CD8-positive, alpha-beta memory T cell (primary cell): ENCODE measurements at regions not wholly inside any gene's neighbourhood (a gene's known extent, or its start where the extent isn't known, plus 50 kb on each side); places are given as distances from the start of the nearest gene placed in this dataset.
A peak's percentile ranks its signal among the peaks of the same experiment; 100 is the strongest.

ENCODE experiments used
- CTCF ChIA-PET: fragments of 350-600 bp; sonication (Branson Sonifier 250); formaldehyde crosslinking; loops from one replicate; lab custom pipeline; 2021; ENCODE audit warnings: antibody characterized with exemption; lab: Charles Lee
- POLR2A ChIA-PET: fragments of 350-600 bp; sonication (Branson Sonifier 250); formaldehyde crosslinking; loops from one replicate; lab custom pipeline; 2021; ENCODE audit warnings: antibody characterized with exemption; lab: Charles Lee
- DNase-seq, 5 donors: peaks; one replicate each; pipeline versions ENCODE4 v3.0.0 to v3.0.0-alpha.2; 2020 to 2022; ENCODE audit warnings: mixed read lengths in 1 of 5
- H3K27ac ChIP-seq: one replicate; pipeline ENCODE4 v1.7.0; 2013; ENCODE audit warnings: low read depth, mild to moderate bottlenecking, low read length, moderate library complexity
- H3K27me3 ChIP-seq: 2 replicates; pipeline ENCODE4 v1.7.0; 2013; ENCODE audit warnings: low read length, mild to moderate bottlenecking; ENCODE audit not compliant: insufficient read depth, poor library complexity, severe bottlenecking
- H3K36me3 ChIP-seq: 2 replicates; pipeline ENCODE4 v1.7.0; 2013; ENCODE audit warnings: mild to moderate bottlenecking, low read length, moderate library complexity; ENCODE audit not compliant: insufficient read depth
- H3K4me1 ChIP-seq: 2 replicates; pipeline ENCODE4 v1.7.0; 2013; ENCODE audit warnings: mild to moderate bottlenecking, low read length, moderate library complexity; ENCODE audit not compliant: insufficient read depth
- H3K4me3 ChIP-seq: 2 replicates; pipeline ENCODE4 v1.7.0; 2013; ENCODE audit warnings: mild to moderate bottlenecking, low read length
- H3K9me3 ChIP-seq: 2 replicates; pipeline ENCODE4 v1.7.0; 2013; ENCODE audit warnings: mild to moderate bottlenecking, low read length
- H3K27ac Mint-ChIP-seq, 8 donors: one replicate each; pipeline ENCODE4 v1.8.0; 2020 to 2021; ENCODE audit warnings: mixed read lengths in 8 of 8, mild to moderate bottlenecking in 6 of 8, inconsistent platforms in 3 of 8, moderate library complexity in 3 of 8
- H3K27me3 Mint-ChIP-seq, 2 donors: one replicate each; pipeline ENCODE4 v1.8.0; 2020 to 2021; ENCODE audit warnings: mixed read lengths in 2 of 2, mild to moderate bottlenecking in 1 of 2, moderate library complexity in 1 of 2
- H3K36me3 Mint-ChIP-seq, 3 donors: one replicate each; pipeline ENCODE4 v1.8.0; 2020 to 2021; ENCODE audit warnings: mixed read lengths in 3 of 3, inconsistent platforms in 1 of 3, mild to moderate bottlenecking in 1 of 3
- H3K4me1 Mint-ChIP-seq, 3 donors: one replicate each; pipeline ENCODE4 v1.8.0; 2020 to 2021; ENCODE audit warnings: mixed read lengths in 3 of 3, inconsistent platforms in 1 of 3, mild to moderate bottlenecking in 1 of 3
- H3K4me3 Mint-ChIP-seq, 7 donors: one replicate each; pipeline ENCODE4 v1.8.0; 2020 to 2021; ENCODE audit warnings: mixed read lengths in 7 of 7, mild to moderate bottlenecking in 6 of 7, moderate library complexity in 4 of 7, inconsistent platforms in 2 of 7
- H3K9me3 Mint-ChIP-seq, 5 donors: one replicate each; pipeline ENCODE4 v1.8.0; 2020 to 2022; ENCODE audit warnings: mixed read lengths in 5 of 5, mild to moderate bottlenecking in 3 of 5, moderate library complexity in 2 of 5, inconsistent platforms in 1 of 5

DNA sequence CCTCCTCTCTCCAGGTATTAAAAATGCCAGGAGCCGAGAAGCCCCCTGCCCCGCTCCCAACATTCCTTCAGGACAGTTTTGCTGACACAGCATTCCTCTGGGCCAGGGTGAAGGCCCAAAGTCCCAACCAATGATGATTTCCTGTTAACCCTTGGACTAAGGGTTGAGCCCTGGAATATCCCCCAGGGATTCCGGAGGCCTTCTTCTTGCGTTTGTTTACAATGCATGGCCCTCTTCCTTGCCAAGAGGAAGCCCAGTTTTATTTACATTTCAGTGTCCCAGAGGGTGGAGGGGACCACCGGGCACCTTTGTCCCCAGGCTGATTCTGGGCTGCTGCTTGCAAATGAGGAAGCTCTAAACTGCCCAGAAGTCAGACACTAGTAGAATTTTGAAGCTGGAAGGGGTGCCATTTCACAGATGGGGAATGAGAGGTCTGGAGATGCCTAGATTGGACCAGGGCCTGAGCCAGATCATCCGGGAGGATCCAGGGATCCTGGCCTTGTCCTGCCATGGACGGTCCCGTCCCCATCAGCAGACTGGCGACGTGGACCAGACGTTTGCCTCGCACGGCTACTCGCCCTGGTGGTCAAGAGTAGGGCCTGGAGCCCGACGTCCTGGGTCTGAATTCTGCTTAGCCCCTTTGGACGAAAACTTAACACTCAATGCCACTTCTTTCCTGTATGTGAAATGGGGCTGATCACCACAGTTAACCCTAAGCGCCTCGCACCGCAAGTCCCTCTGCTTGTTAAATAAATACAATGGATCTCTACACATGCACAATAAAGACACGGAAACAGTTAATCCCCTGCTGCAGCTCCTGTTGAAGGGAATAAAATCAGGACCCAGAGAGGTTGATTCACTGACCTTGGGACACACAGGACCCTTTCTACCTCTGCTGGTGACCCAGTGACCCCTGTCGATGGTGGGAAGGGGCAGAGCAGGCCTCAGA lies 55.6 kb upstream of the CIBAR2 start:
- Mint-ChIP-seq H3K27ac (no peak overlapping the region), H3K9me3 (no peaks in the 10 kb centered on the region), H3K36me3 (no peaks in the 10 kb centered on the region), H3K4me1 (peaks cover 0 to 3% (median 1%) of the 10 kb centered on the region in 3 donors), H3K27me3 (peaks cover 17 to 44% of the 10 kb centered on the region in 2 donors), H3K4me3 (peak overlapping the region in 3 of 7 donors; percentile 19 to 70 (median 32))
- no peaks in the 10 kb centered on the region for H3K4me1 ChIP-seq
- no peak overlapping the region for H3K4me3 ChIP-seq
- H3K27ac ChIP-seq = no peak overlapping the region
- peak in 1 of 5 donors; percentile 29 for DNase-seq
- peaks cover 5% of the 10 kb centered on the region for H3K27me3 ChIP-seq
- H3K36me3 ChIP-seq = no peaks in the 10 kb centered on the region
- no peaks in the 10 kb centered on the region for H3K9me3 ChIP-seq
- ChIA-PET POLR2A (no interaction called here), CTCF (no interaction called here)

- H3K27me3 ChIP-seq = peaks cover 5% of the 10 kb centered on the region
- H3K4me1 ChIP-seq = no peaks in the 10 kb centered on the region
- no peaks in the 10 kb centered on the region for H3K9me3 ChIP-seq
- no peak overlapping the region for H3K27ac ChIP-seq
- no peak overlapping the region for H3K27ac Mint-ChIP-seq
- ChIA-PET POLR2A (no interaction called here), CTCF (no interaction called here)
- no peaks in the 10 kb centered on the region for H3K36me3 ChIP-seq
- peak in 1 of 5 donors; percentile 33 for DNase-seq
- peaks cover 23 to 53% of the 10 kb centered on the region in 2 donors for H3K27me3 Mint-ChIP-seq
- peak overlapping the region in 2 of 7 donors; percentile 57 to 69 for H3K4me3 Mint-ChIP-seq
- H3K4me1 Mint-ChIP-seq = peaks cover 0 to 3% (median 1%) of the 10 kb centered on the region in 3 donors
- no peaks in the 10 kb centered on the region for H3K36me3 Mint-ChIP-seq
- H3K9me3 Mint-ChIP-seq = no peaks in the 10 kb centered on the region
- H3K4me3 ChIP-seq = no peak overlapping the region
Observed at GRCh38 chr16:85168732-85169256, 56.5 kb upstream of the CIBAR2 start.

DNA sequence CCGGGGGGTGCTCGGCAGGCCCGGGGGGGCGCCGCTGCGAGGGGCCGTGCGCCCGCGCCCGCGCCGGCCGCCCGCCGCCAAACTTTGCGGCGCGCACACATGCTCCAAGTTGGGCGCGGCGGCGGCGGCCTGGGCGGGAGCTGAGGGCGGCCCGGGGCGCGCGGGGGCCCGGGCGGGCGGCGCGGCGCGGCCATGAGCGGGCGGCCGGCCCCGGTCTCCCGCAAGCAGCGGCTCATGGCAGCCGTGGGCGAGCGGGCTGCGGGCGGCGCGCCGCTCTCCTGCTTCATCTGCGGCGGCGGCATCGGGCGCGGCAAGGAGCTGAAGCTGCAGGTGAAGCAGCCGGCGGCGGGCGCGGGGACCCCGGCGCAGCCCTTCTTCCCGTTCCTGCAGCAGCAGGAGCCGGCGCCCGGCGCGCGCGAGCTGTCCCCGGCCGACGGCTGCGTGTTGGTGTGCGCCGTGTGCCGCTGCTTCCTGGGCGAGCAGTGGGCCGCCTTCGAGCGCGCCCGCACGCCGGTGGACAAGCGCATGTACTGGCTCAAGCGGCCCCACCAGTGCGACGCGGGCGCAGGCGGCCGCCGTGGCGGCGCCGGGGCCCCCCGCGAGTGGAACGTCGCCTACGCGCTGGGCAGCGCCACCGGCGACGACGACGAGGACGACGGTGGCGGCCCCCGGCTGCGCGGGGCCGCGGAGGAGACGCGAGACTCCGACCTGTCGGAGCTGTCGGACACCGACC lies 57.2 kb upstream of the CIBAR2 start:
- peak in 1 of 5 donors; percentile 30 for DNase-seq
- no peak overlapping the region for H3K27ac ChIP-seq
- H3K4me1 Mint-ChIP-seq = peaks cover 0 to 3% (median 1%) of the 10 kb centered on the region in 3 donors
- no peaks in the 10 kb centered on the region for H3K4me1 ChIP-seq
- POLR2A ChIA-PET = no interaction called here
- H3K36me3 Mint-ChIP-seq = no peaks in the 10 kb centered on the region
- H3K27ac Mint-ChIP-seq = no peak overlapping the region
- no peak overlapping the region for H3K4me3 Mint-ChIP-seq
- no peaks in the 10 kb centered on the region for H3K9me3 ChIP-seq
- peaks cover 5% of the 10 kb centered on the region for H3K27me3 ChIP-seq
- H3K4me3 ChIP-seq = no peak overlapping the region
- H3K27me3 Mint-ChIP-seq = peaks cover 23 to 60% of the 10 kb centered on the region in 2 donors
- H3K9me3 Mint-ChIP-seq = no peaks in the 10 kb centered on the region
- CTCF ChIA-PET = no interaction called here
- no peaks in the 10 kb centered on the region for H3K36me3 ChIP-seq

GRCh38 chr16:85170066-85170491 lies 57.8 kb upstream of the CIBAR2 start:
- Mint-ChIP-seq H3K36me3 (no peaks in the 10 kb centered on the region), H3K27ac (no peak overlapping the region), H3K4me1 (peaks cover 0 to 3% (median 1%) of the 10 kb centered on the region in 3 donors), H3K27me3 (peaks cover 20 to 62% of the 10 kb centered on the region in 2 donors), H3K9me3 (no peaks in the 10 kb centered on the region), H3K4me3 (no peak overlapping the region)
- peaks cover 5% of the 10 kb centered on the region for H3K27me3 ChIP-seq
- DNase-seq = peak in 1 of 5 donors; percentile 39
- no peaks in the 10 kb centered on the region for H3K9me3 ChIP-seq
- no peaks in the 10 kb centered on the region for H3K4me1 ChIP-seq
- no peak overlapping the region for H3K4me3 ChIP-seq
- ChIA-PET POLR2A (no interaction called here), CTCF (no interaction called here)
- no peaks in the 10 kb centered on the region for H3K36me3 ChIP-seq
- H3K27ac ChIP-seq = no peak overlapping the region

- Histone ChIP-seq H3K27ac (no peak overlapping the region), H3K36me3 (no peaks in the 10 kb centered on the region), H3K4me3 (no peak overlapping the region), H3K27me3 (peaks cover 5% of the 10 kb centered on the region), H3K9me3 (no peaks in the 10 kb centered on the region), H3K4me1 (no peaks in the 10 kb centered on the region)
- no peak overlapping the region for H3K27ac Mint-ChIP-seq
- H3K27me3 Mint-ChIP-seq = peaks cover 19 to 62% of the 10 kb centered on the region in 2 donors
- H3K4me1 Mint-ChIP-seq = peaks cover 0 to 3% (median 1%) of the 10 kb centered on the region in 3 donors
- H3K9me3 Mint-ChIP-seq = no peaks in the 10 kb centered on the region
- ChIA-PET POLR2A (no interaction called here), CTCF (no interaction called here)
- peak in 1 of 5 donors; percentile 17 for DNase-seq
- H3K36me3 Mint-ChIP-seq = no peaks in the 10 kb centered on the region
- peak overlapping the region in 1 of 7 donors; percentile 64 for H3K4me3 Mint-ChIP-seq
Observed at GRCh38 chr16:85170590-85171003, 58.3 kb upstream of the CIBAR2 start.

DNA sequence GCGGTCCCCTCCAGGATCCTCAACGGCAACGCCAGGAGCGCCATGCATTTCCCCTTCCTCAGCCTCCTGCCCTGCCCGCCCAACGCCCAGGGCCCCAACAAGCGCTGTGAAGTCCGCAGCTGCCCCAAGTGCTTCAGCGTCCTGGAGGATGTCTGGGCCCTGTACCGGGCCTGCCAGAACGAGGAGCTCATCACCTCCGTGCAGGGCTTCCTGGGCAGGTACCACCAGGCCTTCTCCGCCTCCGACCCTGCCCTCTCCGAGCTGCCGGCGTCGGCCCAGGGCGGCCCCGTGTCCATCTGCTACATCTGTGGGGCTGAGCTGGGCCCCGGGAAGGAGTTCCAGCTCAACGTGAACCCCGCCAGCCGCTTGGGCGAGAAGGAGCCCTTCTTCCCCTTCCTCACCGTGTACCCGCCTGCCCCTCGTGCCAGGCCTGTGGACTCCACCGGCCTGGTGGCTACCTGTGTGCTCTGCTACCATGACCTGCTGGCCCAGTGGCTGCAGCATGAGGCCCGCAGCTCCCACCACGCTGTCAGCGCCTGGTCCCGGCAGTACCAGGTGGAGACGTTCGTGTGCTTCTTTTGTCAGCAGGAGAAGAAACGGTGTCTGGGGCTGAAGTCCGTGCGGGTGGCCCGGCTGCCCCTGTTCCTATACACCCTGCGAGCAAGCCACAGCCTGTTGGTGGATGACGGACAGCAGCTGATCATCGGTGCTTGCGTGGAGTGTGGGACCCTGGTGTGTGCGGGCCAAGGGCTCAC lies 58.9 kb upstream of the CIBAR2 start:
- DNase-seq = peak in 1 of 5 donors; percentile 14
- no peaks in the 10 kb centered on the region for H3K4me1 ChIP-seq
- Mint-ChIP-seq H3K4me1 (peaks cover 0 to 3% (median 1%) of the 10 kb centered on the region in 3 donors), H3K4me3 (peak overlapping the region in 4 of 7 donors; percentile 15 to 63 (median 48)), H3K27ac (peak overlapping the region in 1 of 8 donors; percentile 58), H3K9me3 (no peaks in the 10 kb centered on the region), H3K27me3 (peaks cover 19 to 67% of the 10 kb centered on the region in 2 donors), H3K36me3 (no peaks in the 10 kb centered on the region)
- ChIA-PET POLR2A (no interaction called here), CTCF (no interaction called here)
- H3K27me3 ChIP-seq = peaks cover 5% of the 10 kb centered on the region
- no peaks in the 10 kb centered on the region for H3K36me3 ChIP-seq
- no peak overlapping the region for H3K4me3 ChIP-seq
- H3K27ac ChIP-seq = no peak overlapping the region
- no peaks in the 10 kb centered on the region for H3K9me3 ChIP-seq

- Mint-ChIP-seq H3K4me1 (peaks cover 0 to 3% (median 1%) of the 10 kb centered on the region in 3 donors), H3K27me3 (peaks cover 19 to 68% of the 10 kb centered on the region in 2 donors), H3K36me3 (no peaks in the 10 kb centered on the region), H3K4me3 (peak overlapping the region in 3 of 7 donors; percentile 26 to 63 (median 34)), H3K9me3 (no peaks in the 10 kb centered on the region), H3K27ac (no peak overlapping the region)
- POLR2A ChIA-PET = no interaction called here
- no peak overlapping the region for H3K27ac ChIP-seq
- CTCF ChIA-PET = no interaction called here
- no peaks in the 10 kb centered on the region for H3K36me3 ChIP-seq
- no peak overlapping the region for H3K4me3 ChIP-seq
- no peak for DNase-seq
- H3K9me3 ChIP-seq = no peaks in the 10 kb centered on the region
- H3K4me1 ChIP-seq = no peaks in the 10 kb centered on the region
- peaks cover 5% of the 10 kb centered on the region for H3K27me3 ChIP-seq
Observed at GRCh38 chr16:85171759-85172454, 59.6 kb upstream of the CIBAR2 start.
